Loucy (cell line): ENCODE measurements at regions not wholly inside any gene's neighbourhood (a gene's known extent, or its start where the extent isn't known, plus 50 kb on each side); places are given as distances from the start of the nearest gene placed in this dataset.

ENCODE experiments used
- CTCF ChIP-seq: fragments of 200-600 bp; sonication (generic); conservative IDR thresholded peaks from 2 replicates; pipeline ENCODE4 v1.5.1; 2014; ENCODE audit warnings: mild to moderate bottlenecking, antibody characterized with exemption, low read length
- EZH2phosphoT487 ChIP-seq: fragments of 200-600 bp; IDR thresholded peaks from 2 replicates; pipeline ENCODE4 v1.6.1; 2018; ENCODE audit warnings: antibody characterized with exemption, mild to moderate bottlenecking, moderate library complexity, borderline replicate concordance

DNA sequence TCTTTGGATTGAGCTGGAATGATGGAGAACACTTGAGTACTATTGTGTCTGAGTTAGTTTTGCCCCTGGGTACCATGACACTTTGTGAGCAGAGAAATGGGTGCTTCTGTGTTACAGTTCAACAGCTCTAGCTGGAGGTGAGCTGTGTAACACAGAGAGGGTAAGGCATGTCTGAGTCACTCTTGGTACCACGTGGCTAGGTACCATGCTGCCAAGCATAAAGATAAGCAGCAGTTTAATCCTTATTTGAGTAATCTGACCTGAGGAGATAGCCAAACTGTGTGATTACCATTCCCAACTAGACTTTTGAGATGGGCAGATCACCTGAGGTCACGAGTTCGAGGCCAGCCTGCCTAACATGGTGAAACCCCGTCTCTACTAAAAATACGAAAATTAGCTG is 122.0 kb downstream of the OLFM4 start:
- no peak for TF ChIP-seq CTCF
- TF ChIP-seq EZH2phosphoT487 = no peak
